ENCODE measurements at regions not wholly inside any gene's neighbourhood (a gene's known extent, or its start where the extent isn't known, plus 50 kb on each side); places are given as distances from the start of the nearest gene placed in this dataset.

GRCh38 chr15:25967116-25967515 is 104.0 kb upstream of the ATP10A start:
- no peak for TF ChIP-seq CTCF (IDR thresholded peaks at IDR 0.05; ENCODE audit: low read depth, low read length, poor library complexity, severe bottlenecking)
- TF ChIP-seq EZH2phosphoT487 (IDR thresholded peaks at IDR 0.05; ENCODE audit: borderline replicate concordance, low read length): no peak
